ENCODE measurements at regions not wholly inside any gene's neighbourhood (a gene's known extent, or its start where the extent isn't known, plus 50 kb on each side); places are given as distances from the start of the nearest gene placed in this dataset.
"Not testable (repeated sequence)": the region's sequence is repeated elsewhere in the genome, so short reads cannot be mapped to it uniquely, and the experiment has no call there.

- no peak overlapping the region for H3K27ac ChIP-seq
- H3K4me3 ChIP-seq: no peak overlapping the region
These were observed 117.7 kb upstream of the KLF12 start for GRCh38 chr13:74251778-74252519.

- Histone ChIP-seq H3K4me3 (no peak overlapping the region), H3K27ac (no peak overlapping the region)
These were observed 116.6 kb upstream of the KLF12 start for GRCh38 chr13:74250738-74251190.

GRCh38 chr13:74248477-74248876 is 114.3 kb upstream of the KLF12 start:
- Histone ChIP-seq H3K27ac (no peak overlapping the region), H3K4me3 (no peak overlapping the region)

- H3K4me3 ChIP-seq: no peak overlapping the region
These were observed 112.3 kb upstream of the KLF12 start for GRCh38 chr13:74246487-74246886.

GRCh38 chr13:74243637-74244526 is 109.7 kb upstream of the KLF12 start:
- Histone ChIP-seq H3K27ac (peak overlapping the region in 4 of 21 experiments; percentile 42 to 68 (median 51)), H3K4me3 (no peak overlapping the region)

More at GRCh38 chr13:74246487-74246886, 112.3 kb upstream of the KLF12 start:
- H3K27ac ChIP-seq: peak overlapping the region in 2 of 21 experiments; percentile 44 to 68

- not testable (repeated sequence) for H3K27ac ChIP-seq, H3K4me3 ChIP-seq
These were observed 107.1 kb upstream of the KLF12 start for GRCh38 chr13:74241343-74241742.

GRCh38 chr13:74230984-74231501 is 96.8 kb upstream of the KLF12 start:
- Histone ChIP-seq H3K4me3 (peak overlapping the region in 1 of 7 experiments; percentile 6), H3K27ac (peak overlapping the region in 5 of 21 experiments; percentile 22 to 74 (median 39))

- H3K27ac ChIP-seq: no peak overlapping the region
- H3K4me3 ChIP-seq: no peak overlapping the region
These were observed 95.0 kb upstream of the KLF12 start for GRCh38 chr13:74229242-74229641.

- Histone ChIP-seq H3K4me3 (no peak overlapping the region), H3K27ac (no peak overlapping the region)
These were observed 93.4 kb upstream of the KLF12 start for GRCh38 chr13:74227476-74228158.

GRCh38 chr13:74226791-74227475 is 92.7 kb upstream of the KLF12 start:
- no peak overlapping the region for H3K27ac ChIP-seq

GRCh38 chr13:74221752-74222151 is 87.5 kb upstream of the KLF12 start:
- Histone ChIP-seq H3K27ac (no peak overlapping the region), H3K4me3 (no peak overlapping the region)

More at GRCh38 chr13:74226791-74227475, 92.7 kb upstream of the KLF12 start:
- no peak overlapping the region for H3K4me3 ChIP-seq

- Histone ChIP-seq H3K27ac (no peak overlapping the region), H3K4me3 (no peak overlapping the region)
These were observed 85.4 kb upstream of the KLF12 start for GRCh38 chr13:74219566-74219965.

GRCh38 chr13:74218291-74218690 is 84.1 kb upstream of the KLF12 start:
- Histone ChIP-seq H3K4me3 (no peak overlapping the region), H3K27ac (no peak overlapping the region)

GRCh38 chr13:74217811-74218210 is 83.6 kb upstream of the KLF12 start:
- no peak overlapping the region for H3K4me3 ChIP-seq
- no peak overlapping the region for H3K27ac ChIP-seq

GRCh38 chr13:74215420-74215819 is 81.2 kb upstream of the KLF12 start:
- Histone ChIP-seq H3K4me3 (no peak overlapping the region), H3K27ac (no peak overlapping the region)

GRCh38 chr13:74214321-74214720 is 80.1 kb upstream of the KLF12 start:
- Histone ChIP-seq H3K4me3 (no peak overlapping the region), H3K27ac (no peak overlapping the region)

- no peak overlapping the region for H3K27ac ChIP-seq
These were observed 76.6 kb upstream of the KLF12 start for GRCh38 chr13:74210693-74211393.

GRCh38 chr13:74206855-74207254 is 72.7 kb upstream of the KLF12 start:
- Histone ChIP-seq H3K4me3 (no peak overlapping the region), H3K27ac (no peak overlapping the region)

More at GRCh38 chr13:74210693-74211393, 76.6 kb upstream of the KLF12 start:
- H3K4me3 ChIP-seq: no peak overlapping the region

Data from skin epidermis (tissue), 12 donors.